Stimulated activated CD8-positive, alpha-beta memory T cell treated with anti-CD3 and anti-CD28 coated beads, Interleukin-15, amount 100 ng/mL, for 4 hours (primary cell): ENCODE measurements at regions not wholly inside any gene's neighbourhood (a gene's known extent, or its start where the extent isn't known, plus 50 kb on each side); places are given as distances from the start of the nearest gene placed in this dataset.

Source experiments
- DNase-seq, 2 donors: peaks; one replicate each; pipeline ENCODE4 v3.0.0-alpha.2; 2020; ENCODE audit warnings: low read depth in 2 of 2

DNA sequence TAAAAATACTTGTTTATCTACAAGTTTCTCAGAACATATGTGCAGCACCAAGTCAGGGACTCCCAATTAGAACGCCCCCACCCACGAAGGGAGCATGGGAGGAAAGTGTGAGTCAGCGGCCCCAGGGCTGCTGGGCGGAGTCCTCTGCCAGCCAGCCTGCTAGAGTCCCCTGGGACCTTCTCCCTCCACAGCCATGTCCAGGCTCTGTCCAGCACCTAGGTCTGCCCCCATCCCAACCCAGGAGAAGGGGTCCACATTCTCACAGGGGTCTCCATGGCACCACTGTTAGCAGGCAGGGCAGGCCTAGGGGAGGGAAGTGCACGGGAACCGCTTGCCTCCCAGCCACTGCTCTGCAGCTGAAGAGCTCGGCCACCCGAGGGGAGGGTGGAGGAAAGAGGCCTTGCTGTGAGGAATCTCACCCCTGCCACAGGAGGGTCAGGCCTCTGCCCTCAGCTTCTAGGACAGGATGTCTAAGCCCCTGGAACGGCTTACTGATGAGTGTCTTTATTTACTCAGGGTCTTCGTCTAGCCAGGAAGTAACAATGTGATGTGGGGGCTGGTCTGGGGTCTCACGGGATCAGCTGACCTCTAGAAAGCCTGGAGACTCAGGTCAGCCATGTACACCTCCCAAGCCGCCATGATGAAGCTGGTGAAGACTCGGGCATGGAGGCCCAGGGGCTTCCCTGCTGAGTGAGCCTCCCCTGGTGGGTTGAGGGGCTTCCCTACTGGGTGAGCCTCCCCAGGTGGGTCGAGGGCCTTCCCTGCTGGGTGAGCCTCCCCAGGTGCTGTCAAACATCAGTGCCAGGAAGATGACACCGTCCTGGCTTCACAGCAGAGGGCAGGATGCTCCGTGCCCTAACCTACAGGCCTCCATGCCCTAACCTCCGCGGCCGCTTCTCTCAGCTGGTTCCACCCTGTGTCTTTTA lies 190.3 kb downstream of the RBFOX3 start:
- peak in 1 of 2 donors; percentile 14 for DNase-seq

DNA sequence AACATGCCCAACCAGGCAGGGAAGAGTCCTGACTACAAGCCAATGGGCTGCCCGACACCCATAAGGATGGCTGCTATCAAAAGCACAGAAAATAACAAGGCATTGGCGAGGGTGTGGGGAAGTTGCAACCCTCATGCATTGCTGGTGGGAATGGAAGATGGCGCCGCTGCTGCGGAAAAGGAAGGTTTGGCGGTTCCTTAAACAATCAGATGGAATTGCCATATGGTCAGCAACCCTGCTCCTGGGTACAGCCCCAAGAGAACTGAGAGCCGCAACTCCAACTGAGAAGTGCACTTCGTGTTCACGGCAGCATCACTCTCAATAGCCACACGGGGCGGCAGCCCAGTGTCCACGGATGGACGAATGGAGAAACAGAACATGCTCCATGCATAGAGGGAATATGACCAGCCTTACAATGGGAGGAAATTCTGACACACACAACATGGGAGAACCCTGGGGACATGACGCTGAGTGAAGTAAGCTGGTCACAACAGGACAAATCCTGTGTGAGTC lies 193.3 kb downstream of the RBFOX3 start:
- DNase-seq: no peak

DNA sequence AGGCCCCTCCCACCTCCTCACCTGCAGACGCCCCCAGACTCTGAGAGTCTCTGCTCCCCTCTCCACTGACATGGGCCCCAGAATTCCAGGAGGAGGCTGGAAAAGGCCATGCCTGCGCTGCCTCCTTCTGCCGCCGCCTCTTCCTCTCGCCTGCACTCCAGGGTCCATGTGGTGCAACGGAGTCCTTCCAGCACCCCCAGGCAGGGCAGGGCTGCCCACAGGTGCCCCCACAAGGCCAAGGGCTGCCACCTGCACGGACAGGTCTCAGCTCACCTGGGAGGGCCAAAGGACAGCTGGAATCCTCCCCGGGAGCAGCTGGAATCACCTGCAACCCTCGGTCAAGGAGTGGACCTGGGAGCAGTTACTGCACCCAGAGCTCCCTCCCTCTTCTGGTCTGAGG lies 194.9 kb downstream of the RBFOX3 start:
- DNase-seq: no peak

DNA sequence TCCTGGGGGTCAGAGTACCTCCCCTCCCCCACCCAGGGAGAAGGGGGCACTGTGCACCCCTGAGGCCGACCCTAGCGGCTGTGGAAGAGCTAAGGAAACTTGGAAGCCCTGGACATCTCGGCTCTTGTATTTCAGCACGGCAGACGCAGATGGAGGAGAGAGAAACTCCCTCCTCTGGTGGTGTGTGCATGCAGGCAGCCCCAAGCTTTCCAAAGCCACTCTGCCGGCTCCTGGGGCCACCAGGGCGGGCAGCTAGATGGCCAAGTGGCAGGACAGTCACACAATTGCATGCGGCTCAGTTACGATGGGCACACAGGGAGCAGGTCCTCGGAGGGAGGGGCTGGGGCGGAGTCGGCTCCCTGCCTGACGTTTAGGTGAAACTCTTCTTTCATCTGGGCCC lies 195.5 kb downstream of the RBFOX3 start:
- no peak for DNase-seq

DNA sequence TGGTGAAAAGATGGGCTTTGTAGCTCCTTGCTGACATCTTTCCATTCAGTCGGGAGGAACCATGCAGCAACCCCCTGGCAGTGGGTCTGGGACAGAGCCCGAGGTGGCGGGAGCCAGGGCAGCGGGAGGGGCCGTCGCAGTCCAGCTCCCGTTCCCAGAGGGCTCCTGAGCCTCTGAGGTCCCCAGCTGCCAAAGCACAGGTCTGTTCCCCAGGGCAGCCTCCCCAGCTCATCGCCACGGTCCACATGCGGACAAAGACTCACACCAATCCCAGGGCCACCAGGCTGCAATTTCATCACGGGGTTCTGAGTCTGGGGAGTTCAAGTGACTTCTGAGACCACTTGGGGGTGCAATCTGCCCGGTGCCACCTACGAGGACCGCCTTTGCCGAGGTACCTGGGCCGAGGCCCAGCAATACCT lies 196.0 kb downstream of the RBFOX3 start:
- DNase-seq: no peak

DNA sequence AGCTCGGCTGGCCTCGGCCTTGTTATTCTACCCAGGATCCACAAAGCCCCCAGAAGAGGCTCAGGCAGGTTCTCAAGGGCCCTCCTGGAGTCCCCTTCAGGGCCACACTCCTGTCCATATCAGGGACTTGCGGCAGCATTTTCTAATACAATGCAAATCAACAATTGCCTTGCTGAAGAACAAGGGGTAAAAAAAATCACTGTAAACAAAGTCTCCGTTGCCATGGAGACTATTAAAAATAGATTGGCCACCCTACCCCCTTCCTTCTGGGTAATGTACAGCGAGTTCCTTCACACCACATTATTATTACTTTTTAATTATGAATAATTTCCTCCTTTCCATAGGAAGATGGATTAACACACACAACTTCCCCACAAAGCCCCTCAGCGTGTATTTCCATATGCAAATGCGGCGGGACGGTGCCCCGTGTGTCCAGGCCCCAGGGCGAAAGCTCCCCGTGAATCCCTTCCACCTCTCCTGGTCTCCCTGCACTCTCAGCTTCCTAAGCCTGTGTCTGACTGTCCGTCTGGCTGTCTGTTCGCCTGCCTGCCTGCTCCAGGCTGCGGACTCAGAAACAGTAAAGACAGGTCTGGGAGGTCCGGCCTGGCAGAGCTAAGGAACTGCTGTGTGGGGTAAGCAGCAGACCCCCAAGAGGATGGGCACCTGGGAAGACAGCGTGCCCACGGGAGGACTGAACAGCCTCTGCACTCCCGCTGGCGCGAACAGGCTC lies 196.6 kb downstream of the RBFOX3 start:
- no peak for DNase-seq

DNA sequence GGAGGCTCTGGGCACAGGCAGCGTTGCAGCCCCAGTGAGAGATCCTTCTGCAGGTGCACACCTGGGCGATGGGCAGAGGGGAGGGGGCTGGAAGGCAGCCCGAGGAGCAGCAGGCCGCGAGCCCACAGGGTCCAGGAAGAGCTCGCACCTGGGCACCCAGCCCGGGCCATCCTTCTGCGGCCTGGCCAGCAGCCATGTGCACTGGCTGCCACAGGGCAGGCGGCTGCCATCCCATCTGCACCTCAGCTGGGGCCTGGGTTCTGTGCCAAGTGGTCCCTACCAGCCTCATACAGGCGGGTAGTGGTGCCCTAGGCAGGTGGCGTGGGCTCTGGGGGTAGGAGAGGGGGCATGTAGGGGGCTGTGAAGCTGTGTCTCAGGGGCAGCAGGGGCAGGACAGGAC lies 197.2 kb downstream of the RBFOX3 start:
- DNase-seq: no peak

DNA sequence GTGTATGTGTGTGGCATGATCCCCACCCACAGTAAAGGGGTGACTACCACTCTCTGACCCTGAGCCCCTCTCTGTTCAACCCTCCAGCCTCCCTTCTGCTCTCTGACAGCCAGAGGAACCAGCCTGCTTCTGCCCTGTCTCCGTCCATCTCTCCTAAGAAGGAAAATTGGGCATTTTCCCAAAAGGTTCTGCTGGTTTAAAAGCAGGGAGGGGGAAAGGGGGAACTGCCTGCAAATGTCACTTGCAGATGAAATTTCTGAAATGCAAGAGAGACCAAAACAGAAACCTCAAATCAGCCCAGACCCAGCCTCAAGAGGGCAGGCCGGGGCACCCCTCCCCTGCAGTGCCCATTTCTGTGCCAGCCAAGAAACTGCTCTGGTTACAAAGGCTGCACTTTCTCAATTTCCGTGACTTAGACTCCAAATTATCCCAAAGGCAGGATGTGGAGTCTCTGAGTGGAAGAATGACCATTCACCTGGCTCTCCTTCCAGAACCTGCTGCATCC lies 197.9 kb downstream of the RBFOX3 start:
- no peak for DNase-seq

DNA sequence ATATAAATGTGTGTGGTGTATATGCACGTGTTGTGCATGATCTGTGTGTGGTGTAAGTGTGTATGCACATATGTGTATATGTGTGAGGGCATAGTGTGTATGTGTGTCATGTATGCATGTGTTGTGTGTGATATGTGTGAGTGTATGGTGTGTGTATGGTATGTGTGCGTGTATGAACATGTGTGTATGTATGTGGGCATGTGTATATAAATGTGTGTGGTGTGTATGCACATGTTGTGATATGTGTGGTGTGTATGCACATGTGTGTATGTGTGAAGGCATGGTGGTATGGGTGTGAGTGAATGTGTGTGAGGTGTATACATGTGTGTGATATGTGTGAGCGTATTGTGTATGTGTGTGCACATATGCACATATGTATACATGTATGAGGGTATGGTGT lies 198.7 kb downstream of the RBFOX3 start:
- DNase-seq: no peak

DNA sequence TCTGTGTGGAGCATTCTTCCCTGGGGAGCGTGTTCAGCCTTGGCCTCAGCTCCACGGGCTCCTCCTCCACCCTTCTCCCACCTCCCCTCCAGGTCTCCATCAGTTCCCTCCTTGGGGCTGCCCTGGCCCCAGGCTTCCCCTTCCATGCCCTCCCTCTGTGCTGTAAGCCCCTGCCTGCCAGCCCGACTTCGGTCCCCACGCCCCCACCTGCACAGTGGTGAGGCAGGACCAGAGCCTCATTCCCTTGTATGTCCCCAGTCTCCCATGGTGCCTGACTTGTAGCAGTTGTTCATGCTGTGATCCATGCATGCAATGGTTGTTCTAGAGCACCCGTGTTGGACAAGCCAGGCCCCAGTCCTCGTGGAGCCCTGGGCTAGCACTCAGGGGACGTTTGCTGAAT lies 199.4 kb downstream of the RBFOX3 start:
- DNase-seq: no peak

DNA sequence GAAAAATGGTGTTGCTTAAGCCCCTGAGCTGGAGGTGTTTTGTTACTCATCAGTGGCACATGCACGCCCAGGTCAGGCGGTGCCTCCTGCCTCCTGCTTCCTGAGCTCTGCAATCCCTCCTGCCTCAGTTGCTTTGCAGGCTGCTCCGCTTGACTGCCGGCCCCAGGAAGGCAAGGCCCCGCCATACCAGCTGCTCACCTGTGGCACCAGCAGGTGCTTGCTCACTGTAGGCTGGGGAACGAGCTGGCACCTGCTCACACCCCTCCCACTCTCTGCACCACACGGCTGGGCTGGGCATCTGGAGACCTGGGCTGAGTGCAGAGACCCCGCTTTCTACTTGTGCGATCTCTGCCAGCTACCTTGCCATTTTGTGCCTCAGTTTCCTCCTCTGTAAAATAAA lies 200.2 kb downstream of the RBFOX3 start:
- DNase-seq: no peak

DNA sequence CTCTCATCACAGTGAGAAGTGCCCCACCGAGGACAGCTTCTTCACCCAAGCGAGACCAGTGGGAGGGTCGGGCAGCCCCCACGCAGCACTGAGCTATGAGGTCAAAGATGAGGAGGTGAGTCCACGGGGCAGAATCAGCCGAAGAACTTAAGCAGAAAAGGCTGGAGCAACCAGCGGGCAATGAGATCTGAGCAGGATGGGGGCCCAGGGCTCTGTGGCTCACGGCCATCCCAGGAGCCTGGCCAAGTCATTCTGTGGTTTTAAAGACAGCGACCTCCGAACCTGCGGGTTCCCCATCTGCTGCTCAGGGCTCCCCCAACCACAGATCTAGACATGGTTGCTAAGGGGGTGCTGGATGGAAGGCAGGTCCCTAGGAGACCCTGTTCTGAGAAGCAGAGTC lies 202.6 kb downstream of the RBFOX3 start:
- no peak for DNase-seq

DNA sequence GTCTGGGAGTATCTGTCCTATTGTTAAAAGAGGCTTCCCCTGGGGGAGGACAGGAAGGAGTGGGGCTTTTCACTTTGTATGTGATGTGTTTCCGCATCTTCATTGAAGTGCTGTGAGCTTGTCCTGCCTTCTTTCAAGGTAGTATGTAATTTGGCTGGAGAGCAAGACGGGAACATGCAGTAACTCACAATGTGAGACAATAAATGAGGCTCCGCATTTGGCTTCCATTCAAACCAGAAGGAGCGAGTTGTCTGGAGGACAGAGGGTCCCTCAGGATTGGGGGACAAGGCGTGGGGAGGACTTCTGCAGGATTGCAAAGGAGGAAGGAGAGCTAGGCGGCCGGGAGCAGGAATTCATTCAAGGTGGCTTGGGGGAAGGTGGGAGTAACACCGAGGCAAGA lies 203.5 kb downstream of the RBFOX3 start:
- DNase-seq: no peak

DNA sequence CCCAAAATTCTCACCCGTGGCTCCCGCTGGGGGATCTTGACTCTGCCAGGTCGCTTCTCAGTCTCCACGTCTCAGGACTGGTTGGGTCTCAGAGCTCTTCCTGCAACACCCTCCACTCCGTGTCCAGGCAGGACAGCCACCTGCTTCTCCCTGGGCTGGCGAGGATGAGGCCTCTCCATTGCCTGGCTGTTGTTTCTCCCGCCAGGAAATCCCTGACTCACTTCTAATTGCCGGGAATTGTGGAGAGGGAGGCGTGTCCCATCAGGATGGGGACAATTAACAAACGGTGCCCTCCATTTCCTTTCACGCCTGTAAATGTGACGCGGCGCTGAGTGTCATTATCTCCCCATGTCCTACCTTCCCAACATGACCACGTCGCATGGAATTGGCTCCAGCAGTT lies 204.5 kb downstream of the RBFOX3 start:
- DNase-seq: no peak

DNA sequence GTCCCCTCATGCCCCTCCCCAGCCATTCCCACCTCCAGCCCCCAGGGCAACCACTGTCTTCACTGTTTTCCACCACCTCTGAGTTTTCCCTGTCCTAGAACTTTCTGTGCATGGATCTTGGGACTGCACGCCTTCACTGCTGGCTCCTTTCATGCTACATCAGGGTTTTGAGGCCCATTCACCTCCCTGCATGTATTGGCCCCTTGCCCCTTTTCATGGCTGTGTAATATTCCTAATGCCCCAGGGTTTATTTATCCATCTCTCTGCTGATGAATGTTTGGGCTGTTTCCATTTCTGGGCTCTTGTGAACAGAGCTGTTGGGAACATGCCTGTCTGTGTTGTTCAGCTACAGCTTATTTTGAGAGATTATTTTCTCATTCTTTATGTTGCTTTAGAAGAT lies 205.0 kb downstream of the RBFOX3 start:
- DNase-seq: no peak

DNA sequence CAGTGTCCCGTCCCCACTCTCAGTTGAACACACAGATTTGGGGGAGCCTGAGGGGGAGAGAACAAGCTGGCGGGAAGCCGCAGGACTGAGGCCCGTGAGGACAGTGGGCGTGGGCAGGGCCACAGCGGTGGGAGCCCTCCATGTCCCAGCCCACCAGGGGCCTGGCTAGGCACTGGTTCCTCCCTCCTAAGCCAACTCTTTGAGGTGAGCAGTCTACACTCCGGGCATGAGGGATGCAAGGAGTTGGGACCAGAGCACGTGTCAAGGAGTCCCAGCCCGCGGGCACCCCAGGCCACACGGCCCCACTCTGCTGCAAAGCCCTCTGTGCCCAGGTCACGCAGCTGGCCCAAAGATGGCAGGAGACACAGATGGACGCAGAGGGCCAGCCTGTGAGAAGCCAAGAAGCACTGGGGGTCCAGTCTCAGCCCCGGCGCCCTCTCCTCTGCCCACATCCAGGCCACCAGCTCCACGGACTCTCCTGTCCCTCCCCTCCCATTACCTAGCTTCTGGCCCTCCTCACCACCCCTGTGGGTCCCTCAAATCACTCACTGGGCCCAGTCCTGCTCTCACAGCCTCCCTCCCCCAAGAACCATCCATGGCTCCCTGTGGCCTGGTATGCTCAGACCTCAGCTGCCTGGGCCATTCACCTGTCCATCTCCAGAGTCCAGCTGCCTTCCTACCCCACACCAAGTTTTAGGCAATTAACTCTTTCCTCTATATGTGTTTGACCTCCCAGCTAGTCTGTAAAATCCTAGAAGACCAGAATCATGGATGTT lies 206.5 kb downstream of the RBFOX3 start:
- no peak for DNase-seq

DNA sequence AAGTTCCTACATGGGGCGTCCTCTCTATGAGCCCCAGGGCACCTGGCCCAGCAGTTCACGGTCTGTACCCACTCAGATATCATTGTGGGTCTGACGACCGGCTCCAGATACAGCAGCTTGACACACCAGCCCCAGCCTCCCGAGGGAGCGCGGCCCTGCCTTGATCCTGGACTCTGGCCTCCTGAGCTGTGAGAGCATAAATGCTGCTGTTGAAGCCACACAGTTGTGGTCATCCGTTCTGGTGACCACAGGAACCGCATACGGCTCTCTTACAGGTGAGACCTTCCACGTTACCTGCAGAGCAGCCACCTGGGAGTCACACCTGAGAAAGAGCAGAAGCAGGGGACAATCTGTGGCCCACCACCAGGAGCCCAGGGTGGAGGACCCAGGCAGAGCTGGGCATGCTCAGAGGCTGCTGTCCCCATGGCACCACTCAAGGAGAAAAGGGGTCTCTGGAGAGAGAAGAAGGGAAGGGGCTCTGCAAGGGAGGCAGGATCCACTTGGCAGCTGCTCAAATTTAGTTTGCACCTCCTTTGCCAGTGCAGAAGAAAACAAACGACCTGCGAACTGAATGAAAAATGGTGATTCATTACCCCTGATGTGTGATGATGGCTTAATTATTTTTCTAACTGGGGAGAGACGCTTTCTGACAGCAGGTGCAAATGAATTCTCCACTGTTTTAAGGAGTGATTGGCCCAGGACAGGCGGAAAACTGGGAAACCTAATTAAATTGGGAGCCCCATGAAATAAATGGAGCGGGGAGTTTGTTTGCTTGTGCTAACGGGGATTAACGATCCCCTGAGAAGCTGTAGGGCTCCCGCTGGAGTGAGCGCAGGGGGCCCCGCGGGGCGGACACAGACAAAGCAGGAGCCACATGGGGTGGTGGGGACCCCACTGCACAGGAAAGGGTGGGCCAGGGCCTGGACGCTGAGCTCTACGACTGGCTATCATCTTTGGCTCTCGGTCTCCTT lies 208.9 kb downstream of the RBFOX3 start:
- DNase-seq: no peak

DNA sequence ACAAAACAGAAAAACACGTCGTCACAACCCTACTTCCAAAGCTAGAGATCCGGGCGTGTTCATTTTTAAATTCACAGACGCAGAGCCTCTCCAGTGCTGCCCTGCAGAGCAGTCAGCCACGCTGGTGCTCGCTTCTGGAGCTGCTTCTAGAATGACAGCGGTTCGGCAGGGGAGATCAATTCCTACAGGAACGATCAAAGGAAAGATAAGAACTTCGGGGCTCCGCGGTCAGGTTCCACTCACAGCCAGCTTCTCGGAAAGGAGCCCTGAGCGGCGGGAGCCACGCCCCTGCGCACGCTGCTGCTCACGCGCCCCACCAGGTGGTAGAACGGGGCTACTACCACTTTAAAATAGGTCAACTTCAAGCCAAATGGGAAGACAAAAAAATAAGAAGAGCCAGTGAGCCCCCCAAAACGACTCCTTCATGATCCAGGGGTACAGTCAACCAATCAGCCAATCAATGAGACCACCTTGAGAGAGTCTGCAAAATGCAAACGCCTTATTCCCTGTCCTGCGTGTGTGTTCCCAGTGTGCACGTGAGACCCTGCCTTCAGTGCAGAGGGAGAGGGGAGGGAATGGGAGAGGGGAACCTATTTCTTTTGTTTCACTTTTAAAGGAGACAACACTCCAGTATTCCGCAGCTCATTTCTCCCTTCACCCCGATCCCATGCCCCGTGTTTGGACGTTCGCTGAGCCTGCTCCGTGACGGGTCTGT lies 209.7 kb downstream of the RBFOX3 start:
- DNase-seq: peak; percentile 24 to 30

DNA sequence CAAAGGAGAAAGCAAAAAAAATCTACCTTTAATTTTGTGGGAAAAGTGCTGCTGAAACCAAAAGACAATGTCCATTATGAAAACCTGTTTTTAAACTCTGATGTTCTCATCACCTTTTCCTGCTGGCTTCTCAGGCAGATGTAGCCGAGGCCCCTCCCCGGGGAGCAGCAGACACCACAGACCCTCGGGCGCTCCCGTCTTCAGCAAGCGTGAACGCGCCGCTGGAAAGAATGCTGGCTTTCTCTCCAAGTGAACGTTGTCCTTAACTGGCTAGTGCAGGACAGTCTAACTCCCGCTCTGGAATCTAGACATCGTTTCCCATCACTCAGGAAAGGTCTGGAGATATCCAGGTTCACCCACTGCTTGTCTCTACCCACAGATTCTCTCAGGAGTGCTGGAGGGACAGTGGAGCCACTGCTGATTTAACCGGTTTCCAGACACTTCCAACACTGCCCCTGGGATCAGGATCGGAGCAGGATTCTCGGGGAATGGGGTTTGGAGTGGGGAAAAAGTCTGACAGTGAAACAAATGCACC lies 211.2 kb downstream of the RBFOX3 start:
- DNase-seq: no peak

DNA sequence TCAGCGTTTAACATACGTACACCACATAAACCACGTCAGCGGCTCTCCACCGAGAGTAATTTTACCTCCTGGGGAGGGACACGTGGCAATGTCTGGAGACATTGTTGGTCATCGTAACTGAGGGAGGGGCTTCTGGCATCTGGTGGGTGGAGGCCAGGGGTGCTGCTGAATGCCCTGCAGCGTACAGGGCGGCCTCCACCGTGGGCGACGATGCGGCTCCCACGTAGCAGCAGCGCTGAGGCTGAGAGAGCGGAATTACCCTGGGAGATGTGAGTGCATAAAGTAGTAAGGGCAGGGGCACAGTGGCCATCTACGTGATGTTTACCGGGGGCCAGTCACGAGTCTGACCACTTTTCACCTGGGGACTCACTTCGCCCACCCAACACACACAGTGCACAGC lies 212.4 kb downstream of the RBFOX3 start:
- no peak for DNase-seq
